Non-pigmented ciliary epithelial cell (primary cell): ENCODE measurements at regions not wholly inside any gene's neighbourhood (a gene's known extent, or its start where the extent isn't known, plus 50 kb on each side); places are given as distances from the start of the nearest gene placed in this dataset.
"Not testable (repeated sequence)": the region's sequence is repeated elsewhere in the genome, so short reads cannot be mapped to it uniquely, and the experiment has no call there.

Experiments used
- DNase-seq: peaks from one replicate; pipeline ENCODE4 v3.0.0-alpha.2; 2010; ENCODE audit warnings: low read depth

- DNase-seq: no peak
Observed at GRCh38 chr4:155032521-155033229, 175.8 kb upstream of the NPY2R start.

- no peak for DNase-seq
Observed at GRCh38 chr4:155033604-155034003, 174.8 kb upstream of the NPY2R start.

GRCh38 chr4:155037031-155037430 lies 171.4 kb upstream of the NPY2R start:
- no peak for DNase-seq

DNA sequence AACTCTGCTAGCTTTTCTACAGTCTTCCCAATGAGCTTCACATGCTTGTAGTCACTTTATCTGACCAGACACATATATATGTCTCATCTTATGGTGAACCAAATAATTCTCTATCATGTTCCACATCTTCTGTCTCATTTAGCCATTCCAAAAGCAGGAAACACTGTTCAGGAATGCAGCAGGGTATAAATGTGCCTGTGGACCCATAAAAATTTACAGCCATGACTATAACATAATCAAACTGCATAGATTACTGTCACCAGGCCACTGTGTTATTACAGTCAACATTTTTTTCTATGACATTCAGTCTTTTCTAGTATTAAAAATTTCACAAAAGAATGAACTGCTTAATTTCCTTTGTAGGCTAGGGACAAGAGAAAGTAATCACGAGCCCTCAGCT lies 170.0 kb upstream of the NPY2R start:
- DNase-seq: no peak

GRCh38 chr4:155039162-155039561 lies 169.3 kb upstream of the NPY2R start:
- DNase-seq: no peak

- no peak for DNase-seq
Observed at GRCh38 chr4:155040031-155040430, 168.4 kb upstream of the NPY2R start.

DNA sequence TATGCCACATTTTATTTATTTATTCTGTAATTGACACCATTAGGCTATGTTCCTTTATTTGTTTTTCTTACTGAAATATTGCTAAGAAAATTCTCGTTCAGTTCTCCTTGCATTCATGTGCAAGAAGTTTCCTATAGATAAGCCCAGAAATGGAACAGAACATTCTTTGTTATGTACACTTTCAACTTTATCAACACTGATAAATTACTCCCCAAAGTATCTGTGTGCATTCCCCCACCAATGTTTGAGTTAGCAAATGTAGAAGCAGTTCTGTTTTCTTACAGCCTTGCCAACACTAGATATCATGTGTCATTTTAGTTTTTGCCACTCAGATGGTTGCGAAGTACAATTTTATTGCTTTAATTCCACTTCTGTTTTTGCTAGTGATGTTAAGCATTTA lies 166.4 kb upstream of the NPY2R start:
- no peak for DNase-seq

GRCh38 chr4:155044251-155044650 lies 164.2 kb upstream of the NPY2R start:
- DNase-seq: not testable (repeated sequence)

DNA sequence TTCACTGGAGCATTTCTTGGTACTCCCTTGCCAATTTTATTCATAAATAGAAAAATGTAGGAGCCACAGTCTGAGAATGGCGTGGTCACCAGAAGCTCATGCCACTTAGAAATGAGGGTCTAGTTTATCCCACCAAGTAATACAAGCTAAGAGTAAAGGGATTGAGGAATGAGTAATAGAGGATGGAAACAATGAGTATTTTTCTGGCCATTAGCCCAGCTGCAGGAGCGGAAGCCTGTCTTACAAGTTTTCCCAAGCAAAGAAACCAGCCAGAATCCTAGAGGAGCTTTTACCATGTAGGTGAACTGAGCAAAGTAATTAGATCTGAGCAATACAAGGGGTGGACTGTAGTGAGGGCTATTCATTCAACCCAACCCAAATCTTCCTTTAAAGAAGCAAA lies 160.7 kb upstream of the NPY2R start:
- peak; percentile 8 for DNase-seq

GRCh38 chr4:155054042-155054441 lies 154.4 kb upstream of the NPY2R start:
- DNase-seq: not testable (repeated sequence)

- DNase-seq: no peak
Observed at GRCh38 chr4:155060419-155060818, 148.0 kb upstream of the NPY2R start.

DNA sequence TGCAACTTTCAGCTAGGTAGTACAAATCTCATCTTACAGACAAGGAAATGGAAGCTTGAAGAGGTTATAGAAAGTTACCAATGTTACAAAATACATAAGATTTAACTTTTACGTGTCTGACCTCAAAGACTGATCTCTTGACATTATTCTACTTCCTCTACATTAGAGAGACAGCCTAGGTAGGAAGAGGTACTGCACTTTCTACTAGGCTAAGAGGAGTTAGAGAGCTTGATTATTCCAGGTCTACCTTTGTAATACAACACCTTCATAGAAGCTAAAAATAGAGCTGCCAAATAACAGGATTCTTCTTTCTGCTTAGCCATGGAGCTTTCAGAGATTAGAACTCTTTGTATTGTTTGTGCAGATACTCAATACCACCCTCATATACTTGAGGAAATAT lies 147.6 kb upstream of the NPY2R start:
- DNase-seq: no peak

DNA sequence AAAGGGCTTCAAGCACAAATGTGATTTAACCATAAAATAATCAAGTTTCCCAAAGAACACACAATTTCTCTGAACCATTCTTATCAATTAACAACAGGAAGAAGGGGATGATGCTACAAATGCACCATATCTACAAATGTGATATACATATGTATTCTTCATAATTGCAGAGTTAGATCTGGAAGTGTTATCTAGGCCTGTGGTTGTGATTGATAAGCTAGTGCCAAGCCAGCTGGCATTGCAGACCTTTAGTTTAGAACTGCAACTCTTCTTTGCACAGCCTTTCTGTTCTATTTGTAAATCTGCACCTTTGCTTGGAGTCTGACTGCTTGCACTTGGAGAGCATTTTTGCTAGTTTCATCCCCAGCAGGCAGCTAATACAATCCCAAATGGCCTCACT lies 145.5 kb upstream of the NPY2R start:
- DNase-seq: no peak

DNA sequence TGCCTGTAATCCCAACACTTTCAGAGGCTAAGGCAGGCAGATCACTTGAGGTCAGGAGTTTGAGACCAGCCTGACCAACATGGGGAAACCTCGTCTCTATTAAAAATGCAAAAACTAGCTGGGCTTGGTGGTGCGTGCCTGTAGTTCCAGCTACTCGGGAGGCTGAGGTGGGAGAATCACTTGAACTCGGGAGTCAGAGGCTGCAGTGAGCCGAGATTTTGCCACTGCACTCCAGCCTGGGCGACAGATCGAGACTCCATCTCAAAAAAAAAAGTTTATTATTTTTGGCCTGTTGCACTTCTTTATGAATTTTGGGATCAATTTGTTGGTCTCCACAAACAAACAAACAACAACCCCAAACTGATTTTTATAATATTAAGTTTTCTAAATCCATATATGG lies 143.5 kb upstream of the NPY2R start:
- DNase-seq: not testable (repeated sequence)

- DNase-seq: no peak
Observed at GRCh38 chr4:155066871-155067270, 141.6 kb upstream of the NPY2R start.

DNA sequence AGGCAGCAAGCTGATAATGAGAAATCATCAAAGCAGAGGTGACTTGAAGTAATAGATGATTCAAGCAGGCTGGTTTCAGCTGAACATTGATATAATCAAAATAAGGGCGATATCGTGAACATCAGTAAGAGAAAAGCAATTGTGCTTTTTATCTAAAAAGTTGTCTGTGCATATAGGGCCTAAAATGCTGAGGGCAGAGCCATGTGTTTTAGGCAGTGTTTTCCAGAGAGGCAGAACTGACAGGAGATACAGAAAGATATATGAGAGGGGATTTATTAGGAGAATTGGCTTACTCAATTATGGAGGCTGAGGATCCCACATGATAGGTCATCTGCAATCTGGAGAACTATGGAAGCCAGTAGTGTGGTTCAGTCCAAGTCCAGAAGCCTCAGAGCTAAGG lies 136.5 kb upstream of the NPY2R start:
- DNase-seq: no peak

- DNase-seq: no peak
Observed at GRCh38 chr4:155072417-155072816, 136.0 kb upstream of the NPY2R start.

DNA sequence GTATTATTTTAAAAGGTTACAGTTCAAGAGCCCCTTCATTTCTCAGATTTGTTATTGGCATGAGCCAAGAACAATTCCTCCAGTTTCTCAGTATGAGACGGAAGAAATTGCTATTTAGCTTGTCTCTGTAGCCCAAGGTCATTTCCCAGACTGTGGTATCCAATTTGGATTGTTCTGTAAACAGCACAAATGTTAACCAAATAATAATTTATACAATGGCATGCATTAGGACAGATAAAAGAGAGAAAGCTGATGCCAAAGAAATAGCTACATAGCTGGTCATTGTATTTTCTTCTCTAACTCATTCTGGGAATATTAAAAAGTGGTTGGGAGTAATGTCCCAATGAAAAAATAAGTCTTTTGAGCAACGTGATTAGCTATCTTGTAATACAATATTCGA lies 134.6 kb upstream of the NPY2R start:
- no peak for DNase-seq

GRCh38 chr4:155076256-155076785 lies 132.1 kb upstream of the NPY2R start:
- no peak for DNase-seq

DNA sequence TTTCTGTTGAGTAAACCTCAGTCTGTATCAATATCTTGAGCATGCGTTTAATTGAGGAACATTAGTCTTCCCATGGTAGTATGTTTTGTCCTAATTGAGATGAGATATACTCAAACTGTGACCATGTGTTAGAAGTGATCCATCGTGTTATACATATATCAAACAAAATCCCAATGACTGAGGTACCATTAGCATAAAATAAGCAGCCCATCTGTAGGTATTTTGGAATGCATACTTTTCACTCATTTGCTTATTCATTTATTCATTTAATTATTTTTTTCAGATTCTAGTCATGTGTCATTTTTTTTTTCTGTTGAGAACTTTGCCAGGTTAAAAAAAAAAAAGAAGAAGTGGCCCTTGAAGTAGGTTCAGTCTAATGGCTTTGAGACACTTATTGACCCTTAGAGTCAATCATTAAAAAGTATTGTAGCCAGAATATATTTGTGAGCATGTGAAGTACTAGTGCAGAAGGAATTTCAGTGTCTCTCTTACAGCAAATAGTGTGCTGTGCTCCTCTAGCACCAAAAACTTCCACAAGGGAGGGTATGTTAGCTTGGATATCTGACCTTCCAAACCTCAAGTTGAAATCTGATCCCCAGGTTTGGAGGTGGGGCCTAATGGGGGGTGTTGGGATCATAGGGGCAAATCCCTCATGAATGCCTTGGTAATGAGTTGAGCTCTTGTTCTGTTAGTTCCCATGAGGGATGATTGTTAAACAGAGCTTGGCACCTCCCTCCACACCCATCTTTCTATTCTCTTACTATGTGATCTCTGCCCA lies 130.8 kb upstream of the NPY2R start:
- DNase-seq: no peak

- peak; percentile 6 for DNase-seq
Observed at GRCh38 chr4:155079871-155080270, 128.6 kb upstream of the NPY2R start.

DNA sequence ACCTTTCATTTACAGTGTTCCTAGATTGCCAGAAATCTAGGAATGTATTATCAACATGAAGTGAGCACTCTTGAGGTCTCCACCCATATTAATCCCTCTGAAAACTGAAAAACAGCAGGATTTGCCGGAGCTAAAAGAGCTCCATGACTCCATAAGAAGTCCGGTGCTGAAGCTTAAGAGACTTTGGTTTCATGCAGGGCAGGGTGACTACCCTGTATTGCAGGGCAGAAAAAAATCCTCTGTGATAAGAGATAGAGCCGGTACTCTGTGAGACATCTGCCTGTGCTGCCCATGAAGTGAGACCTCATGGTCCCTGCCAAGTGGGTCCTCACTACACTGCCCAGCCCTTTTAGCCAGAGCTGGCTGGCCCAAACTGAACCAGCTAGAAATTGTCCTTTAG lies 127.2 kb upstream of the NPY2R start:
- DNase-seq: no peak

DNA sequence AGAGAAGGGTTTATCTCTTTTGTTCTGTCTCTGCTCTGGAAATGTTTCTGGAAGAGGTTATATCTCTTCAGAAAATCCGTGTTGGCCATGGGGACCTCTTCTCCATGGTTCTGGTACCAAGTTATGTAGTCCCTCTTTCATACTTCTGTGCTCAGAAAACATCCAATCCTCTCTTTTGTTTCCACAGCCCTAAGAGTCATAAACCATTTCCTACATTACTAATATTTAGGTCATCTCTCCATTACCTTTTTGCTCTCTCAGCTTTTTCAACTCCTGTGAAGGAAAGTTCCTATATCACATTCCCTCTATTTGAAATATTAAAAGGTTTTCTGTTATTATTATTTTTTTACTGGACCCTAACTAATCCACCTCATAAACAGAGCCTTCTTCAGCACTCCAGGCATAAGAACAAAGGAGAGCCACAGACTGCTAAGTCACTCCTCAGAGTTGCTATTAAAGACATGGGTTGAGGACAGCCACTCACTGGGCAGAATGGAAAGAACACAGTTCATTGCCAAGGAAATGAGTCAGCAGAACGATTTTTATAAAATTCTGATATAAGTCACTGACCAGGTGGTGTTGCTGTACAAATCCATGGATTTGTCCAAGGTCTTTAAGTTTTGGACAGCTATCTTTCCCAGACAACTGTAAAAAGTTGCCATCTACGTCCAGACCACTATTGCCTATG lies 122.4 kb upstream of the NPY2R start:
- peak; percentile 9 for DNase-seq
